Smooth muscle cell (in vitro differentiated cells): ENCODE measurements at regions not wholly inside any gene's neighbourhood (a gene's known extent, or its start where the extent isn't known, plus 50 kb on each side); places are given as distances from the start of the nearest gene placed in this dataset.
A peak's percentile ranks its signal among the peaks of the same experiment; 100 is the strongest.

ENCODE experiments used
- DNase-seq: peaks from one replicate; lab custom pipeline; 2025; ENCODE audit not compliant: unreplicated experiment; lab: John Stamatoyannopoulos, UW
- H2AFZ ChIP-seq: fragments of 200-600 bp; sonication (generic); 2 replicates; pipeline ENCODE4 v1.6.0; 2016; ENCODE audit warnings: antibody characterized with exemption, low read depth, mild to moderate bottlenecking
- H3F3A ChIP-seq: fragments of 200-600 bp; sonication (generic); 2 replicates; pipeline ENCODE4 v1.6.0; 2017; ENCODE audit warnings: antibody characterized with exemption, low read depth
- H3K27ac ChIP-seq: fragments of 200-600 bp; sonication (generic); 2 replicates; pipeline ENCODE4 v1.5.1; 2016; ENCODE audit warnings: low read depth, mild to moderate bottlenecking
- H3K27me3 ChIP-seq: fragments of 200-600 bp; sonication (generic); 2 replicates; pipeline ENCODE4 v1.6.1; 2016; ENCODE audit warnings: low read depth, mild to moderate bottlenecking
- H3K36me3 ChIP-seq: fragments of 200-600 bp; sonication (generic); 2 replicates; pipeline ENCODE4 v1.5.1; 2016; ENCODE audit warnings: low read depth
- H3K4me1 ChIP-seq: fragments of 200-600 bp; sonication (generic); 2 replicates; pipeline ENCODE4 v1.5.1; 2016; ENCODE audit warnings: low read depth
- H3K4me2 ChIP-seq: fragments of 200-600 bp; sonication (generic); 2 replicates; pipeline ENCODE4 v1.6.0; 2016; ENCODE audit warnings: mild to moderate bottlenecking
- H3K4me3 ChIP-seq: fragments of 200-600 bp; sonication (generic); 2 replicates; pipeline ENCODE4 v1.5.1; 2016; ENCODE audit warnings: mild to moderate bottlenecking
- H3K79me2 ChIP-seq: fragments of 200-600 bp; sonication (generic); 2 replicates; pipeline ENCODE4 v1.6.0; 2016; ENCODE audit warnings: low read depth, mild to moderate bottlenecking
- H3K9ac ChIP-seq: fragments of 200-600 bp; sonication (generic); 2 replicates; pipeline ENCODE4 v1.6.0; 2016; ENCODE audit warnings: low read depth
- H3K9me3 ChIP-seq: fragments of 200-600 bp; sonication (generic); replicated peaks from 2 replicates; pipeline ENCODE4 v1.5.1; 2016; ENCODE audit warnings: low read depth
- H4K20me1 ChIP-seq: fragments of 200-600 bp; sonication (generic); 2 replicates; pipeline ENCODE4 v1.6.0; 2016; ENCODE audit warnings: low read depth
- CTCF ChIP-seq: fragments of 200-600 bp; sonication (generic); IDR thresholded peaks from 2 replicates; pipeline ENCODE4 v1.5.1; 2017; ENCODE audit warnings: borderline replicate concordance, mild to moderate bottlenecking, antibody characterized with exemption; ENCODE audit not compliant: insufficient read depth, poor library complexity, severe bottlenecking
- WGBS: methylation state at CpG from one replicate; pipeline ENCODE4 v1.1.7; 2016; ENCODE audit warnings: low lambda C conversion rate; 5-methylcytosine and 5-hydroxymethylcytosine counted together

- Histone ChIP-seq H2AFZ (no peak overlapping the region), H3K4me2 (no peak overlapping the region), H3F3A (peaks cover 4% of the 10 kb centered on the region), H3K27ac (peak overlapping the region; percentile 67), H3K79me2 (no peaks in the 10 kb centered on the region), H3K27me3 (no peaks in the 10 kb centered on the region), H3K4me3 (no peak overlapping the region), H3K36me3 (no peaks in the 10 kb centered on the region), H3K9ac (no peak overlapping the region), H4K20me1 (no peaks in the 10 kb centered on the region), H3K9me3 (no peaks in the 10 kb centered on the region), H3K4me1 (no peaks in the 10 kb centered on the region)
- TF ChIP-seq CTCF, result no peak
- DNase-seq, result no peak
Measured at GRCh38 chr12:93090731-93091172, 161.7 kb upstream of the EEA1 start.

- Histone ChIP-seq H2AFZ (no peak overlapping the region), H3K27ac (no peak overlapping the region), H3K9ac (no peak overlapping the region), H3F3A (peaks cover 4% of the 10 kb centered on the region), H3K4me2 (no peak overlapping the region), H3K4me1 (no peaks in the 10 kb centered on the region), H3K79me2 (no peaks in the 10 kb centered on the region), H3K27me3 (no peaks in the 10 kb centered on the region), H4K20me1 (no peaks in the 10 kb centered on the region), H3K4me3 (no peak overlapping the region), H3K36me3 (no peaks in the 10 kb centered on the region), H3K9me3 (no peaks in the 10 kb centered on the region)
- WGBS, result 49% methylated on average over 6 of the region's 6 CpGs
- TF ChIP-seq CTCF, result no peak
- no peak for DNase-seq
Measured at GRCh38 chr12:93091886-93092648, 163.0 kb upstream of the EEA1 start.

GRCh38 chr12:93092649-93092945 lies 163.5 kb upstream of the EEA1 start:
- H2AFZ ChIP-seq, result no peak overlapping the region
- 83% methylated on average over 6 of the region's 6 CpGs for WGBS

More at GRCh38 chr12:93092649-93092945, 163.5 kb upstream of the EEA1 start:
- no peak for DNase-seq
- H3K4me2 ChIP-seq, result no peak overlapping the region
- no peak overlapping the region for H3K4me3 ChIP-seq
- no peaks in the 10 kb centered on the region for H3K4me1 ChIP-seq
- H4K20me1 ChIP-seq, result no peaks in the 10 kb centered on the region
- H3K9me3 ChIP-seq, result no peaks in the 10 kb centered on the region
- no peaks in the 10 kb centered on the region for H3K79me2 ChIP-seq
- TF ChIP-seq CTCF, result no peak
- no peak overlapping the region for H3K27ac ChIP-seq
- no peak overlapping the region for H3K9ac ChIP-seq
- no peaks in the 10 kb centered on the region for H3K36me3 ChIP-seq
- H3F3A ChIP-seq, result peaks cover 4% of the 10 kb centered on the region
- no peaks in the 10 kb centered on the region for H3K27me3 ChIP-seq
